ENCODE measurements at regions not wholly inside any gene's neighbourhood (a gene's known extent, or its start where the extent isn't known, plus 50 kb on each side); places are given as distances from the start of the nearest gene placed in this dataset.
A peak's percentile ranks its signal among the peaks of the same experiment; 100 is the strongest.

GRCh38 chr2:11955314-11955713 lies 208.9 kb downstream of the LPIN1 start:
- DNase-seq (ENCODE audit: low read depth): peak; percentile 36
- H3K4me3 ChIP-seq (ENCODE audit: low read length): no peak overlapping the region
- H3K9ac ChIP-seq (ENCODE audit: low read length): no peak overlapping the region
- peaks cover 3% of the 10 kb centered on the region for H3K9me3 ChIP-seq (ENCODE audit: control insufficient read depth, low read length)
- H3K27me3 ChIP-seq (replicated peaks; ENCODE audit: control insufficient read depth, insufficient read depth, low read length): peaks cover 5% of the 10 kb centered on the region
- H3K36me3 ChIP-seq (ENCODE audit: control insufficient read depth, insufficient read depth, low read length, severe bottlenecking): no peaks in the 10 kb centered on the region
- H3K4me1 ChIP-seq (ENCODE audit: control insufficient read depth, insufficient read depth, low read length): peaks cover 8% of the 10 kb centered on the region

GRCh38 chr2:11955884-11956291 lies 209.5 kb downstream of the LPIN1 start:
- no peak overlapping the region for H3K4me3 ChIP-seq (ENCODE audit: low read length)
- peaks cover 5% of the 10 kb centered on the region for H3K27me3 ChIP-seq (replicated peaks; ENCODE audit: control insufficient read depth, insufficient read depth, low read length)
- no peak for DNase-seq (ENCODE audit: low read depth)
- peaks cover 8% of the 10 kb centered on the region for H3K4me1 ChIP-seq (ENCODE audit: control insufficient read depth, insufficient read depth, low read length)
- peaks cover 3% of the 10 kb centered on the region for H3K9me3 ChIP-seq (ENCODE audit: control insufficient read depth, low read length)
- no peaks in the 10 kb centered on the region for H3K36me3 ChIP-seq (ENCODE audit: control insufficient read depth, insufficient read depth, low read length, severe bottlenecking)
- H3K9ac ChIP-seq (ENCODE audit: low read length): no peak overlapping the region

GRCh38 chr2:11962707-11963328 lies 216.4 kb downstream of the LPIN1 start:
- no peaks in the 10 kb centered on the region for H3K36me3 ChIP-seq (ENCODE audit: control insufficient read depth, insufficient read depth, low read length, severe bottlenecking)
- no peaks in the 10 kb centered on the region for H3K27me3 ChIP-seq (replicated peaks; ENCODE audit: control insufficient read depth, insufficient read depth, low read length)
- H3K4me3 ChIP-seq (ENCODE audit: low read length): no peak overlapping the region
- H3K4me1 ChIP-seq (ENCODE audit: control insufficient read depth, insufficient read depth, low read length): peaks cover 3% of the 10 kb centered on the region
- no peak overlapping the region for H3K9ac ChIP-seq (ENCODE audit: low read length)
- DNase-seq (ENCODE audit: low read depth): no peak
- H3K9me3 ChIP-seq (ENCODE audit: control insufficient read depth, low read length): peaks cover 21% of the 10 kb centered on the region

GRCh38 chr2:11963966-11964365 lies 217.5 kb downstream of the LPIN1 start:
- peaks cover 6% of the 10 kb centered on the region for H3K27me3 ChIP-seq (replicated peaks; ENCODE audit: control insufficient read depth, insufficient read depth, low read length)
- H3K9me3 ChIP-seq (ENCODE audit: control insufficient read depth, low read length): peaks cover 21% of the 10 kb centered on the region
- no peak for DNase-seq (ENCODE audit: low read depth)
- H3K4me1 ChIP-seq (ENCODE audit: control insufficient read depth, insufficient read depth, low read length): peaks cover 11% of the 10 kb centered on the region
- H3K4me3 ChIP-seq (ENCODE audit: low read length): no peak overlapping the region
- no peak overlapping the region for H3K9ac ChIP-seq (ENCODE audit: low read length)
- no peaks in the 10 kb centered on the region for H3K36me3 ChIP-seq (ENCODE audit: control insufficient read depth, insufficient read depth, low read length, severe bottlenecking)

DNA sequence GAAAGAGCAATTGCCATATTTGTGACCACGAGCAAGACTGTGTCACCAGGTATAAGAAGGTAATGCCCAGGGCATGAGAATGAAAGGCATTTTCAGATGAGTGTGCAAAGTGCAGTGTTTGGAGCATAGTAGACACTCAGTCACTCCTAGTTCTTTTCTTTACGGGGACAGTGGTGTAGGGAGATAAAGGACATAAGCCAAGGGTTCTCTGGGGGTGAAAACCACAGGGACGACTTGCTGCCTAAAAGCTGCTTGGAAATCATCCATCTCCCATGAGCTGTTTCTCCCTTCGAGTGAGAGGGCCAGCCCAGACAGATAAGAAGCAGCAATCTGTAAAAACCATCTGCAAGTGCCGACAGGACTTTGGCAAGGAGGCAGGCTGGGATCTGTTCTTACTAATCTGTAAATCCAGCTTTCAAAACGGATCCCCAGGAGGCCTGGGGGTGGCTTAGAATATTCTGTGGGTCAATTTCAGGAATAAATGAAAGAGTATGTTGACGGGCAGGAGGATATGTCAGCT lies 221.6 kb downstream of the LPIN1 start:
- Histone ChIP-seq H3K27me3 (replicated peaks; ENCODE audit: control insufficient read depth, insufficient read depth, low read length) (peaks cover 25% of the 10 kb centered on the region), H3K4me3 (ENCODE audit: low read length) (no peak overlapping the region), H3K9me3 (ENCODE audit: control insufficient read depth, low read length) (peaks cover 38% of the 10 kb centered on the region), H3K9ac (ENCODE audit: low read length) (no peak overlapping the region), H3K36me3 (ENCODE audit: control insufficient read depth, insufficient read depth, low read length, severe bottlenecking) (no peaks in the 10 kb centered on the region), H3K4me1 (ENCODE audit: control insufficient read depth, insufficient read depth, low read length) (peaks cover 11% of the 10 kb centered on the region)
- DNase-seq (ENCODE audit: low read depth): peak; percentile 44

- no peak for DNase-seq (ENCODE audit: low read depth)
- H3K9ac ChIP-seq (ENCODE audit: low read length): no peak overlapping the region
- H3K4me1 ChIP-seq (ENCODE audit: control insufficient read depth, insufficient read depth, low read length): peaks cover 11% of the 10 kb centered on the region
- H3K4me3 ChIP-seq (ENCODE audit: low read length): no peak overlapping the region
- peaks cover 26% of the 10 kb centered on the region for H3K27me3 ChIP-seq (replicated peaks; ENCODE audit: control insufficient read depth, insufficient read depth, low read length)
- no peaks in the 10 kb centered on the region for H3K36me3 ChIP-seq (ENCODE audit: control insufficient read depth, insufficient read depth, low read length, severe bottlenecking)
- peaks cover 38% of the 10 kb centered on the region for H3K9me3 ChIP-seq (ENCODE audit: control insufficient read depth, low read length)
Measured at GRCh38 chr2:11968521-11968920, 222.1 kb downstream of the LPIN1 start.

- peaks cover 28% of the 10 kb centered on the region for H3K27me3 ChIP-seq (replicated peaks; ENCODE audit: control insufficient read depth, insufficient read depth, low read length)
- no peak overlapping the region for H3K4me3 ChIP-seq (ENCODE audit: low read length)
- no peak overlapping the region for H3K9ac ChIP-seq (ENCODE audit: low read length)
- H3K36me3 ChIP-seq (ENCODE audit: control insufficient read depth, insufficient read depth, low read length, severe bottlenecking): no peaks in the 10 kb centered on the region
- H3K4me1 ChIP-seq (ENCODE audit: control insufficient read depth, insufficient read depth, low read length): peaks cover 11% of the 10 kb centered on the region
- H3K9me3 ChIP-seq (ENCODE audit: control insufficient read depth, low read length): peaks cover 50% of the 10 kb centered on the region
- no peak for DNase-seq (ENCODE audit: low read depth)
Measured at GRCh38 chr2:11969774-11970173, 223.3 kb downstream of the LPIN1 start.

GRCh38 chr2:11974573-11974972 lies 228.1 kb downstream of the LPIN1 start:
- DNase-seq (ENCODE audit: low read depth): no peak
- H3K27me3 ChIP-seq (replicated peaks; ENCODE audit: control insufficient read depth, insufficient read depth, low read length): peaks cover 16% of the 10 kb centered on the region
- H3K4me3 ChIP-seq (ENCODE audit: low read length): no peak overlapping the region
- no peaks in the 10 kb centered on the region for H3K36me3 ChIP-seq (ENCODE audit: control insufficient read depth, insufficient read depth, low read length, severe bottlenecking)
- peaks cover 58% of the 10 kb centered on the region for H3K9me3 ChIP-seq (ENCODE audit: control insufficient read depth, low read length)
- no peak overlapping the region for H3K9ac ChIP-seq (ENCODE audit: low read length)
- H3K4me1 ChIP-seq (ENCODE audit: control insufficient read depth, insufficient read depth, low read length): no peaks in the 10 kb centered on the region

- H3K4me3 ChIP-seq (ENCODE audit: low read length): no peak overlapping the region
- peaks cover 50% of the 10 kb centered on the region for H3K9me3 ChIP-seq (ENCODE audit: control insufficient read depth, low read length)
- H3K36me3 ChIP-seq (ENCODE audit: control insufficient read depth, insufficient read depth, low read length, severe bottlenecking): no peaks in the 10 kb centered on the region
- DNase-seq (ENCODE audit: low read depth): no peak
- H3K9ac ChIP-seq (ENCODE audit: low read length): no peak overlapping the region
- peaks cover 8% of the 10 kb centered on the region for H3K27me3 ChIP-seq (replicated peaks; ENCODE audit: control insufficient read depth, insufficient read depth, low read length)
- no peaks in the 10 kb centered on the region for H3K4me1 ChIP-seq (ENCODE audit: control insufficient read depth, insufficient read depth, low read length)
Measured at GRCh38 chr2:11975373-11975772, 228.9 kb downstream of the LPIN1 start.

GRCh38 chr2:11976073-11976472 lies 229.6 kb downstream of the LPIN1 start:
- Histone ChIP-seq H3K27me3 (replicated peaks; ENCODE audit: control insufficient read depth, insufficient read depth, low read length) (peaks cover 8% of the 10 kb centered on the region), H3K36me3 (ENCODE audit: control insufficient read depth, insufficient read depth, low read length, severe bottlenecking) (no peaks in the 10 kb centered on the region), H3K4me3 (ENCODE audit: low read length) (no peak overlapping the region), H3K4me1 (ENCODE audit: control insufficient read depth, insufficient read depth, low read length) (no peaks in the 10 kb centered on the region), H3K9ac (ENCODE audit: low read length) (no peak overlapping the region), H3K9me3 (ENCODE audit: control insufficient read depth, low read length) (peaks cover 43% of the 10 kb centered on the region)
- no peak for DNase-seq (ENCODE audit: low read depth)

- Histone ChIP-seq H3K9ac (ENCODE audit: low read length) (no peak overlapping the region), H3K4me1 (ENCODE audit: control insufficient read depth, insufficient read depth, low read length) (no peaks in the 10 kb centered on the region), H3K4me3 (ENCODE audit: low read length) (no peak overlapping the region), H3K36me3 (ENCODE audit: control insufficient read depth, insufficient read depth, low read length, severe bottlenecking) (no peaks in the 10 kb centered on the region), H3K9me3 (ENCODE audit: control insufficient read depth, low read length) (peaks cover 32% of the 10 kb centered on the region), H3K27me3 (replicated peaks; ENCODE audit: control insufficient read depth, insufficient read depth, low read length) (peaks cover 8% of the 10 kb centered on the region)
- no peak for DNase-seq (ENCODE audit: low read depth)
Measured at GRCh38 chr2:11977766-11978524, 231.5 kb downstream of the LPIN1 start.

All from adipocyte (in vitro differentiated cells).